Endothelial cell (in vitro differentiated cells): ENCODE measurements at regions not wholly inside any gene's neighbourhood (a gene's known extent, or its start where the extent isn't known, plus 50 kb on each side); places are given as distances from the start of the nearest gene placed in this dataset.

ENCODE experiments used
- DNase-seq: peaks from one replicate; pipeline ENCODE4 v3.0.0; 2021; ENCODE audit warnings: low spot score
- H3K27ac Mint-ChIP-seq: one replicate; pipeline ENCODE4 v1.8.0; 2021; ENCODE audit warnings: mixed read lengths, inconsistent platforms; ENCODE audit not compliant: unreplicated experiment
- H3K27me3 Mint-ChIP-seq: one replicate; pipeline ENCODE4 v1.8.0; 2021; ENCODE audit warnings: mild to moderate bottlenecking, moderate library complexity, mixed read lengths, inconsistent platforms; ENCODE audit not compliant: unreplicated experiment
- H3K36me3 Mint-ChIP-seq: one replicate; pipeline ENCODE4 v1.8.0; 2021; ENCODE audit warnings: mild to moderate bottlenecking, low read depth, mixed read lengths, inconsistent platforms; ENCODE audit not compliant: unreplicated experiment
- H3K4me1 Mint-ChIP-seq: one replicate; pipeline ENCODE4 v1.8.0; 2021; ENCODE audit warnings: mild to moderate bottlenecking, mixed read lengths, inconsistent platforms; ENCODE audit not compliant: unreplicated experiment
- H3K4me3 Mint-ChIP-seq: one replicate; pipeline ENCODE4 v1.8.0; 2021; ENCODE audit warnings: mild to moderate bottlenecking, mixed read lengths, inconsistent platforms; ENCODE audit not compliant: unreplicated experiment
- H3K9me3 Mint-ChIP-seq: one replicate; pipeline ENCODE4 v1.8.0; 2021; ENCODE audit warnings: mixed read lengths, inconsistent platforms; ENCODE audit not compliant: unreplicated experiment
- CTCF ChIP-seq: fragments of 200-600 bp; sonication (generic); IDR thresholded peaks from one replicate; pipeline ENCODE4 v1.5.0; 2021; ENCODE audit warnings: antibody characterized with exemption; ENCODE audit not compliant: unreplicated experiment

DNA sequence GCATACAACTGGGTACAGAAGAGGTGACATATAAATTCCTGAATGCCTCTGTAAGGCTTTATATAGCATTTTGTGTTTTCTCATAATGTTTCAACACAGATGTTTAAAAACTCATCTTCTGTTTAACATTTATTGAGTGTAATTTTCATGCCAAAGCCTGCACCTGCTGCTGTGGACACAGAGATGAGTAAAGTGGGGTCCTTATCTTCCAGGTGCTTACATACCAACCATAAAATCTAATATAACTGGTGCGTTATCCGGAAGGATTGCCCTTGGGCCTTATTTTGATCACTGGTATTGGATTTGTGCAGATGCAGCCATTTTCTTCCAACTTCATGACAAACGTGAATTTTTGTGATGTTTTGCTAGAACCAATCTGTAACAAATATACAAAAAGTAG, 222.3 kb downstream of the DMRT2 start:
- no peak overlapping the region for H3K4me3 Mint-ChIP-seq
- no peaks in the 10 kb centered on the region for H3K9me3 Mint-ChIP-seq
- DNase-seq = no peak
- H3K27ac Mint-ChIP-seq = no peak overlapping the region
- no peak for TF ChIP-seq CTCF
- H3K36me3 Mint-ChIP-seq = no peaks in the 10 kb centered on the region
- H3K27me3 Mint-ChIP-seq = no peaks in the 10 kb centered on the region
- H3K4me1 Mint-ChIP-seq = no peaks in the 10 kb centered on the region

GRCh38 chr9:1273859-1274258, 223.7 kb downstream of the DMRT2 start:
- Mint-ChIP-seq H3K27ac (no peak overlapping the region), H3K36me3 (no peaks in the 10 kb centered on the region), H3K27me3 (no peaks in the 10 kb centered on the region), H3K9me3 (no peaks in the 10 kb centered on the region), H3K4me1 (no peaks in the 10 kb centered on the region), H3K4me3 (no peak overlapping the region)
- no peak for TF ChIP-seq CTCF
- no peak for DNase-seq

- Mint-ChIP-seq H3K27me3 (no peaks in the 10 kb centered on the region), H3K4me1 (no peaks in the 10 kb centered on the region)
Measured at GRCh38 chr9:1274334-1274733, 224.2 kb downstream of the DMRT2 start.

GRCh38 chr9:1276474-1276873, 226.3 kb downstream of the DMRT2 start:
- DNase-seq = no peak
- no peaks in the 10 kb centered on the region for H3K4me1 Mint-ChIP-seq
- H3K36me3 Mint-ChIP-seq = no peaks in the 10 kb centered on the region
- H3K27me3 Mint-ChIP-seq = no peaks in the 10 kb centered on the region
- TF ChIP-seq CTCF = no peak
- no peaks in the 10 kb centered on the region for H3K9me3 Mint-ChIP-seq
- H3K4me3 Mint-ChIP-seq = no peak overlapping the region
- H3K27ac Mint-ChIP-seq = no peak overlapping the region

More at GRCh38 chr9:1274334-1274733, 224.2 kb downstream of the DMRT2 start:
- H3K36me3 Mint-ChIP-seq = no peaks in the 10 kb centered on the region
- H3K9me3 Mint-ChIP-seq = no peaks in the 10 kb centered on the region
- TF ChIP-seq CTCF = no peak
- H3K27ac Mint-ChIP-seq = no peak overlapping the region
- DNase-seq = no peak
- no peak overlapping the region for H3K4me3 Mint-ChIP-seq

DNA sequence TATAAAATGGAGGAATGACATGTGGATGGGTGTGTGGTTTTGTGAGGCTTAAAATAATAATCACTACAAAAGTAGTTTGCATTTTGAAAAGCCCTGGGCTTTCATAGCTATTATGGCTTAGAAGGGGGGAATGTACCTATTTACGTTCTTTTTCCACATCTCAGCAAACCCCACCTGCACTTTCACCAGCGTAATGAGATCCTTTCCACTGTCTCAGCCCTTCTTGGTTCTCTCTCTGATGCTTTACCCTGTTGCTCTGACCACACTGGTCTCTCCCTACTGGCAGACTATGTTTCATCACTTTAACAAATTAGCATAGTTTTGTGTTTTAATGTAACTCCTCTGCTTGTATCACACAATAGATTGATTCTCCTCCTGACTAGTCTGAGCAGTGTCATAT, 234.6 kb downstream of the DMRT2 start:
- Mint-ChIP-seq H3K9me3 (no peaks in the 10 kb centered on the region), H3K27ac (no peak overlapping the region), H3K4me1 (peaks cover 3% of the 10 kb centered on the region), H3K4me3 (no peak overlapping the region), H3K27me3 (peaks cover 4% of the 10 kb centered on the region), H3K36me3 (no peaks in the 10 kb centered on the region)
- TF ChIP-seq CTCF = no peak
- no peak for DNase-seq
